WERI-Rb-1 (cell line): ENCODE measurements at regions not wholly inside any gene's neighbourhood (a gene's known extent, or its start where the extent isn't known, plus 50 kb on each side); places are given as distances from the start of the nearest gene placed in this dataset.

Source experiments
- DNase-seq: peaks from one replicate; pipeline ENCODE4 v3.0.0-alpha.2; 2020
- H3K27ac ChIP-seq: fragments of 250-450 bp; sonication (Bioruptor Pico); 2 replicates; pipeline ENCODE4 v1.5.1; 2020; ENCODE audit warnings: mild to moderate bottlenecking, moderate library complexity
- H3K27me3 ChIP-seq: fragments of 250-450 bp; sonication (Bioruptor Pico); 2 replicates; pipeline ENCODE4 v1.5.1; 2021; ENCODE audit warnings: mild to moderate bottlenecking, low read depth, moderate library complexity; ENCODE audit not compliant: insufficient read depth, severe bottlenecking
- H3K36me3 ChIP-seq: fragments of 250-450 bp; sonication (Bioruptor Pico); 2 replicates; pipeline ENCODE4 v1.5.1; 2020; ENCODE audit warnings: mild to moderate bottlenecking, moderate library complexity
- H3K4me3 ChIP-seq: 2 replicates; pipeline ENCODE4 v1.5.1; 2011; ENCODE audit warnings: low read depth, mild to moderate bottlenecking, control low read depth, low read length
- H3K9me3 ChIP-seq: fragments of 250-450 bp; sonication (Bioruptor Pico); 2 replicates; pipeline ENCODE4 v1.5.1; 2021; ENCODE audit warnings: mild to moderate bottlenecking, moderate library complexity; ENCODE audit not compliant: severe bottlenecking
- CTCF ChIP-seq: IDR thresholded peaks from 2 replicates; pipeline ENCODE4 v1.5.1; 2011; ENCODE audit warnings: low read depth, mild to moderate bottlenecking, control low read depth, inconsistent platforms, low read length

- Histone ChIP-seq H3K36me3 (no peaks in the 10 kb centered on the region), H3K27me3 (no peaks in the 10 kb centered on the region), H3K4me3 (no peak overlapping the region), H3K27ac (no peak overlapping the region), H3K9me3 (no peaks in the 10 kb centered on the region)
- no peak for TF ChIP-seq CTCF
- DNase-seq = no peak
Measured at GRCh38 chr5:28926422-28926821, 1888.0 kb upstream of the CDH9 start.

GRCh38 chr5:28917631-28918030 lies 1879.2 kb upstream of the CDH9 start:
- Histone ChIP-seq H3K27ac (no peak overlapping the region), H3K36me3 (no peaks in the 10 kb centered on the region), H3K4me3 (no peak overlapping the region), H3K27me3 (no peaks in the 10 kb centered on the region), H3K9me3 (no peaks in the 10 kb centered on the region)
- no peak for DNase-seq
- no peak for TF ChIP-seq CTCF

- Histone ChIP-seq H3K27ac (no peak overlapping the region), H3K4me3 (no peak overlapping the region), H3K9me3 (no peaks in the 10 kb centered on the region), H3K27me3 (no peaks in the 10 kb centered on the region), H3K36me3 (no peaks in the 10 kb centered on the region)
- TF ChIP-seq CTCF = no peak
- DNase-seq = no peak
Measured at GRCh38 chr5:28914297-28914696, 1875.9 kb upstream of the CDH9 start.

- no peak for TF ChIP-seq CTCF
- Histone ChIP-seq H3K36me3 (no peaks in the 10 kb centered on the region), H3K27me3 (no peaks in the 10 kb centered on the region), H3K27ac (no peak overlapping the region), H3K4me3 (no peak overlapping the region), H3K9me3 (no peaks in the 10 kb centered on the region)
- DNase-seq = no peak
Measured at GRCh38 chr5:28903643-28904042, 1865.3 kb upstream of the CDH9 start.

- no peaks in the 10 kb centered on the region for H3K36me3 ChIP-seq
- no peak for DNase-seq
- no peak for TF ChIP-seq CTCF
- no peak overlapping the region for H3K27ac ChIP-seq
- H3K4me3 ChIP-seq = no peak overlapping the region
- H3K9me3 ChIP-seq = no peaks in the 10 kb centered on the region
- no peaks in the 10 kb centered on the region for H3K27me3 ChIP-seq
Measured at GRCh38 chr5:28896949-28897348, 1858.6 kb upstream of the CDH9 start.

- Histone ChIP-seq H3K36me3 (no peaks in the 10 kb centered on the region), H3K27ac (no peak overlapping the region), H3K27me3 (no peaks in the 10 kb centered on the region), H3K9me3 (no peaks in the 10 kb centered on the region), H3K4me3 (no peak overlapping the region)
- TF ChIP-seq CTCF = no peak
- DNase-seq = no peak
Measured at GRCh38 chr5:28880936-28881335, 1842.5 kb upstream of the CDH9 start.
